ENCODE measurements at regions not wholly inside any gene's neighbourhood (a gene's known extent, or its start where the extent isn't known, plus 50 kb on each side); places are given as distances from the start of the nearest gene placed in this dataset.
"Not testable (repeated sequence)": the region's sequence is repeated elsewhere in the genome, so short reads cannot be mapped to it uniquely, and the experiment has no call there.

DNA sequence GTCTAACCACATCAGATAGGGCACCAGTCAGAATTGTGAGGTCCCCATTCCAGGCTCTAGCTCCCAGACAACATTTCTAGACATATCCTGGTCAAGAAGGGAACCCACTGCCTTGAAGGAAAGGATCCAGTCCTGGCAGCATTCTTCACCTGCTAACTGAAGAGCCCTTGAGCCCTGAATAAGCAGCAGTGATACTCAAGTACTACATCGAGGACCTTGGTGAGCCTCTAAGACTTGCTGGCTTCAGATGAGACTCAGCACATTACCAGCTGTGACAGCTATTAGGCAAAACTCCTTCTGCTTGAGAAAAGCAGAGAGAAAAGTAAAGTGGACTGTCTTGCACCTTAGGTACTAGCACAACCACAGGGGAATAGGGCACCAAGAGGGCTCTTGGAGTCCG lies 205.8 kb upstream of the F9 start:
- peaks cover 1% of the 10 kb centered on the region for H3K27me3 Mint-ChIP-seq (ENCODE audit: insufficient read depth)
- Histone ChIP-seq H3K9me3 (ENCODE audit: control insufficient read depth, low read length) (no peaks in the 10 kb centered on the region), H3K36me3 (ENCODE audit: control insufficient read depth, insufficient read depth, low read length) (no peaks in the 10 kb centered on the region), H3K27ac (ENCODE audit: low read depth, low read length) (no peak overlapping the region), H3K4me1 (ENCODE audit: control insufficient read depth, insufficient read depth, low read length) (no peaks in the 10 kb centered on the region), H3K4me3 (ENCODE audit: low read length) (no peak overlapping the region), H3K27me3 (ENCODE audit: control insufficient read depth, insufficient read depth, low read length, poor library complexity, severe bottlenecking) (no peaks in the 10 kb centered on the region), H3K9ac (ENCODE audit: extremely low read depth, low read length, poor library complexity, severe bottlenecking) (no peak overlapping the region)
- no peaks in the 10 kb centered on the region for H3K36me3 Mint-ChIP-seq (ENCODE audit: low read depth)
- H3K27ac Mint-ChIP-seq = no peak overlapping the region
- H3K9me3 Mint-ChIP-seq = peaks cover 11% of the 10 kb centered on the region
- no peak for TF ChIP-seq CTCF (conservative IDR thresholded peaks at IDR 0.05)
- no peak overlapping the region for H3K4me3 Mint-ChIP-seq
- no peaks in the 10 kb centered on the region for H3K4me1 Mint-ChIP-seq
- DNase-seq = no peak
- WGBS, 2 experiments (ENCODE audit: insufficient coverage in 1 of 2, insufficient read length in 1 of 2) = 94% methylated on average over 2 of the region's 2 CpGs; no CpG with 5 or more reads in 1 of the 2 experiments

DNA sequence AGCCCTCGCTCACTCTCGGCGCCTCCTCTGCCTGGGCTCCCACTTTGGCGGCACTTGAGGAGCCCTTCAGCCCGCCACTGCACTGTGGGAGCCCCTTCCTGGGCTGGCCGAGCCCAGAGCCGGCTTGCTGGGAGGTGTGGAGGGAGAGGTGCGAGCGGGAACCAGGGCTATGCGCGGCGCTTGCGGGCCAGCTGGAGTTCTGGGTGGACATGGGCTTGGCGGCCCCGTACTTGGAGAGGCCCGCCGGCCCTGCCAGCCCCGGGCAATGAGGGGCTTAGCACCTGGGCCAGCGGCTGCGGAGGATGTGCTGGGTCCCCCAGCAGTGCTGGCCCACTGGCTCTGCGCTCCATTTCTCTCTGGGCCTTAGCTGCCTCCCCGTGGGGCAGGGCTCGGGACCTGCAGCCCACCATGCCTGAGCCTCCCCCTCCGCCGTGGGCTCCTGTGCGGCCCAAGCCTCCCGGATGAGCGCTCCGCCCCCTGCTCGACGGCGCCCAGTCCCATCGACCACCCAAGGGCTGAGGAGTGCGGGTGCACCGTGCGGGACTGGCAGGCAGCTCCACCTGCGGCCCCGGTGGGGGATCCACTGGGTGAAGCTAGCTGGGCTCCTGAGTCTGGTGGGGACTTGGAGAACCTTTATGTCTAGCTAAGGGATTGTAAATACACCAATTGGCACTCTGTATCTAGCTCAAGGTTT lies 209.7 kb upstream of the F9 start:
- H3K9me3 ChIP-seq (ENCODE audit: control insufficient read depth, low read length); H3K27ac ChIP-seq (ENCODE audit: low read depth, low read length); H3K27ac Mint-ChIP-seq; H3K4me3 ChIP-seq (ENCODE audit: low read length); DNase-seq; H3K4me1 ChIP-seq (ENCODE audit: control insufficient read depth, insufficient read depth, low read length); H3K4me1 Mint-ChIP-seq; H3K9ac ChIP-seq (ENCODE audit: extremely low read depth, low read length, poor library complexity, severe bottlenecking); H3K36me3 Mint-ChIP-seq (ENCODE audit: low read depth); H3K27me3 Mint-ChIP-seq (ENCODE audit: insufficient read depth); H3K36me3 ChIP-seq (ENCODE audit: control insufficient read depth, insufficient read depth, low read length); H3K4me3 Mint-ChIP-seq; H3K9me3 Mint-ChIP-seq; H3K27me3 ChIP-seq (ENCODE audit: control insufficient read depth, insufficient read depth, low read length, poor library complexity, severe bottlenecking): not testable (repeated sequence)
- WGBS, 2 experiments (ENCODE audit: insufficient coverage in 1 of 2, insufficient read length in 1 of 2) = 94 to 100% methylated on average over 3 to 28 of the region's 38 CpGs

DNA sequence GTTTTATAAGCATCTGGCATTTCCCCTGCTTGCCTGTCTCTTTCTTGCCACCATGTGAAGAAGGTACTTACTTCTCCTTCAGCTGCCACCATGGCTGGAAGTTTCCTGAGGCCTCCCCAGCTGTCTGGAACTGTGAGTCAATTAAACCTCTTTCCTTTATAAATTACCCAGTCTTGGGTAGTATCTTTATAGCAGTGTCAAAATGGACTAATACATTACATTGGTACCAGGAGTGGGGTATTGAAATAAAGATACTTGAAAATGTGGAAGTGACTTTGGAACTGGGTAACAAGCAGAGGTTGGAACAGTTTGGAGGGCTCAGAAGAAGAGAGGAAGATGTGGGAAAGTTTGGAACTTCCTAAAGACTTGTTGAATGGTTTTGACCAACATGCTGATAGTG lies 223.9 kb upstream of the F9 start:
- not testable (repeated sequence) for H3K4me1 Mint-ChIP-seq; H3K27ac Mint-ChIP-seq; H3K36me3 ChIP-seq (ENCODE audit: control insufficient read depth, insufficient read depth, low read length); H3K4me1 ChIP-seq (ENCODE audit: control insufficient read depth, insufficient read depth, low read length); H3K27ac ChIP-seq (ENCODE audit: low read depth, low read length); H3K4me3 Mint-ChIP-seq; H3K9ac ChIP-seq (ENCODE audit: extremely low read depth, low read length, poor library complexity, severe bottlenecking); H3K4me3 ChIP-seq (ENCODE audit: low read length); DNase-seq
- Mint-ChIP-seq H3K36me3 (ENCODE audit: low read depth) (peaks cover 11% of the 10 kb centered on the region), H3K27me3 (ENCODE audit: insufficient read depth) (peaks cover 18% of the 10 kb centered on the region), H3K9me3 (peaks cover 42% of the 10 kb centered on the region)
- peaks cover 19% of the 10 kb centered on the region for H3K27me3 ChIP-seq (ENCODE audit: control insufficient read depth, insufficient read depth, low read length, poor library complexity, severe bottlenecking)
- peaks cover 40% of the 10 kb centered on the region for H3K9me3 ChIP-seq (ENCODE audit: control insufficient read depth, low read length)

DNA sequence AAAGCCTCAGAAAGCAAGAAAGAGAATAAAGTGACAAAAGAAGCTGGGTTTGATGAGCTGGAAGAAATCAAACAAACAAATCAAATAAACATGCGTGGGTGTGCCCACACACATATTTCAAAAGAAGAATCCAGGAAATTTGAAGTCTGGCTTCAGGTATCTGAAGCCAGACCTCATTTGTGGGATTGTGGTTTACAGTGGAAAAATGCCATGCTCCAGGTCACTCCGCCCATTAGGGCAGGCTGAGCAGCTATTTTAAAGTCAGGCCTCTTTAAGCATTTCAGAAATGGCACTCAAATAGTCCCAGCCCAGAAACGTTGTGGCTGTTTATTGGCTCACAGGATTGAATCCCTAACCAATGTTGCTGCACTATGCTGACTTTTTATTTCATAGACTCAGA lies 226.1 kb upstream of the F9 start:
- peaks cover 11% of the 10 kb centered on the region for H3K36me3 Mint-ChIP-seq (ENCODE audit: low read depth)
- TF ChIP-seq CTCF (conservative IDR thresholded peaks at IDR 0.05) = no peak
- Histone ChIP-seq H3K9me3 (ENCODE audit: control insufficient read depth, low read length) (peaks cover 34% of the 10 kb centered on the region), H3K36me3 (ENCODE audit: control insufficient read depth, insufficient read depth, low read length) (no peaks in the 10 kb centered on the region), H3K27me3 (ENCODE audit: control insufficient read depth, insufficient read depth, low read length, poor library complexity, severe bottlenecking) (no peaks in the 10 kb centered on the region), H3K4me3 (ENCODE audit: low read length) (no peak overlapping the region), H3K27ac (ENCODE audit: low read depth, low read length) (no peak overlapping the region), H3K4me1 (ENCODE audit: control insufficient read depth, insufficient read depth, low read length) (no peaks in the 10 kb centered on the region), H3K9ac (ENCODE audit: extremely low read depth, low read length, poor library complexity, severe bottlenecking) (no peak overlapping the region)
- H3K4me3 Mint-ChIP-seq = no peak overlapping the region
- peaks cover 38% of the 10 kb centered on the region for H3K9me3 Mint-ChIP-seq
- H3K27me3 Mint-ChIP-seq (ENCODE audit: insufficient read depth) = peaks cover 12% of the 10 kb centered on the region
- no peak overlapping the region for H3K27ac Mint-ChIP-seq
- peaks cover 18% of the 10 kb centered on the region for H3K4me1 Mint-ChIP-seq
- 92 to 100% methylated on average over 1 to 2 of the region's 3 CpGs for WGBS, 2 experiments (ENCODE audit: insufficient coverage in 1 of 2, insufficient read length in 1 of 2)
- DNase-seq = no peak

Data from endodermal cell (in vitro differentiated cells).